Esophagus muscularis mucosa (tissue), 3 donors: ENCODE measurements at regions not wholly inside any gene's neighbourhood (a gene's known extent, or its start where the extent isn't known, plus 50 kb on each side); places are given as distances from the start of the nearest gene placed in this dataset.

Source experiments
- POLR2A ChIP-seq: fragments of 450-650 bp; IDR thresholded peaks from one replicate; pipeline ENCODE4 v1.6.1; 2017; ENCODE audit warnings: antibody characterized with exemption, moderate library complexity, mild to moderate bottlenecking, low read depth
- TF ChIP-seq, protein P1 (sequence below), 3 experiments: fragments of 200-600 bp in 2 of 3; fragments of 450-650 bp in 1 of 3; sonication (generic) in 2 of 3; IDR thresholded peaks; one replicate each; pipeline ENCODE4 v1.5.1; 2017 to 2019; ENCODE audit warnings: antibody characterized with exemption in 3 of 3, mild to moderate bottlenecking in 2 of 3, moderate library complexity in 1 of 3

DNA sequence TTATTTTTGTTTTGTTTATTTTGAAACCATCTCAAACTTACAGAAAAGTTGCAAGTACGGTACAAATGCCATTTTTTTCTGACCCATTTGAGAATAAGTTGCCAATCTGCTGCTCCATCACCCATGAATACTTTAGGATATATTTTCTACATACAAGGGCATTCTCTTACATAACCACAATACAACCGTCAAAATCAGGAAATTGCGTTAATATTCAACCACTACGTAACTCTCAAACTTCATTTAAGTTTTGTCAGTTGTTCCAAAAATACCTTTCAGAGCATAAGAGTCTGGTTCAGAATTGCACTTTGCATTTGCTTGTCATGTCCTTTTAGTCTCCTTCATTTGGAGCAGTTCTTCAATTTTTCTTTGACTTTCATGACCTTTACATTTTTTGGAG, 194.3 kb upstream of the BDNF start:
- TF ChIP-seq, protein P1, sequence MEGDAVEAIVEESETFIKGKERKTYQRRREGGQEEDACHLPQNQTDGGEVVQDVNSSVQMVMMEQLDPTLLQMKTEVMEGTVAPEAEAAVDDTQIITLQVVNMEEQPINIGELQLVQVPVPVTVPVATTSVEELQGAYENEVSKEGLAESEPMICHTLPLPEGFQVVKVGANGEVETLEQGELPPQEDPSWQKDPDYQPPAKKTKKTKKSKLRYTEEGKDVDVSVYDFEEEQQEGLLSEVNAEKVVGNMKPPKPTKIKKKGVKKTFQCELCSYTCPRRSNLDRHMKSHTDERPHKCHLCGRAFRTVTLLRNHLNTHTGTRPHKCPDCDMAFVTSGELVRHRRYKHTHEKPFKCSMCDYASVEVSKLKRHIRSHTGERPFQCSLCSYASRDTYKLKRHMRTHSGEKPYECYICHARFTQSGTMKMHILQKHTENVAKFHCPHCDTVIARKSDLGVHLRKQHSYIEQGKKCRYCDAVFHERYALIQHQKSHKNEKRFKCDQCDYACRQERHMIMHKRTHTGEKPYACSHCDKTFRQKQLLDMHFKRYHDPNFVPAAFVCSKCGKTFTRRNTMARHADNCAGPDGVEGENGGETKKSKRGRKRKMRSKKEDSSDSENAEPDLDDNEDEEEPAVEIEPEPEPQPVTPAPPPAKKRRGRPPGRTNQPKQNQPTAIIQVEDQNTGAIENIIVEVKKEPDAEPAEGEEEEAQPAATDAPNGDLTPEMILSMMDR (IDR thresholded peaks at IDR 0.05), result no peak
- TF ChIP-seq POLR2A, result no peak
